Neuron (in vitro differentiated cells): ENCODE measurements at regions not wholly inside any gene's neighbourhood (a gene's known extent, or its start where the extent isn't known, plus 50 kb on each side); places are given as distances from the start of the nearest gene placed in this dataset.

Experiments
- H2AFZ ChIP-seq: one replicate; pipeline ENCODE4 v1.6.1; 2013; ENCODE audit warnings: low read depth, mild to moderate bottlenecking, inconsistent platforms, low read length, moderate library complexity
- H3K27me3 ChIP-seq: one replicate; pipeline ENCODE4 v1.6.1; 2013; ENCODE audit warnings: low read length; ENCODE audit not compliant: insufficient read depth
- H3K36me3 ChIP-seq: one replicate; pipeline ENCODE4 v1.6.1; 2013; ENCODE audit warnings: low read length; ENCODE audit not compliant: insufficient read depth
- H3K4me1 ChIP-seq: one replicate; pipeline ENCODE4 v1.6.1; 2013; ENCODE audit warnings: low read length; ENCODE audit not compliant: insufficient read depth
- H3K4me3 ChIP-seq: 2 replicates; pipeline ENCODE4 v1.5.1; 2013; ENCODE audit warnings: mild to moderate bottlenecking, low read length, moderate library complexity
- H3K9me3 ChIP-seq: one replicate; pipeline ENCODE4 v1.6.1; 2013; ENCODE audit warnings: low read length

DNA sequence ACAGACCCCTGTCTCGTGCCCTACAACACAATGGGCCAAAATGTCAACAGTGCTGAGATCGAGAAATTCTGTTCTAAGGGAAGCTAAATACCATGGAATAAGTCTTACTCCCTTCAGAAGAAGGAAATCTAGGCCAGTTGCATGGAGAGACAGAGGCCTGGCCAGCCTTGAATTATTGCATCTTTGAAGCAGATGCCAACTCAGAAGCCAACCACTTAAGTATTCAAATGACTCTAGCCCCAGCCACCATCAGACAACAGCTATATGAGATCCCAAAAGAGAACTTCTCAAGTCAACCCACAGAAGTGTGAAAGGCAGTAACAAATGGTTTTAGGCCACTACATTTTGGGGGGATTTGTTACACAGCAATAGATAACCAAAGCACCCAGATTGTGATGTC, 180.1 kb downstream of the ACTL7B start:
- Histone ChIP-seq H3K9me3 (no peaks in the 10 kb centered on the region), H3K36me3 (no peaks in the 10 kb centered on the region), H3K4me1 (peaks cover 5% of the 10 kb centered on the region), H3K27me3 (no peaks in the 10 kb centered on the region), H2AFZ (no peak overlapping the region), H3K4me3 (no peak overlapping the region)

DNA sequence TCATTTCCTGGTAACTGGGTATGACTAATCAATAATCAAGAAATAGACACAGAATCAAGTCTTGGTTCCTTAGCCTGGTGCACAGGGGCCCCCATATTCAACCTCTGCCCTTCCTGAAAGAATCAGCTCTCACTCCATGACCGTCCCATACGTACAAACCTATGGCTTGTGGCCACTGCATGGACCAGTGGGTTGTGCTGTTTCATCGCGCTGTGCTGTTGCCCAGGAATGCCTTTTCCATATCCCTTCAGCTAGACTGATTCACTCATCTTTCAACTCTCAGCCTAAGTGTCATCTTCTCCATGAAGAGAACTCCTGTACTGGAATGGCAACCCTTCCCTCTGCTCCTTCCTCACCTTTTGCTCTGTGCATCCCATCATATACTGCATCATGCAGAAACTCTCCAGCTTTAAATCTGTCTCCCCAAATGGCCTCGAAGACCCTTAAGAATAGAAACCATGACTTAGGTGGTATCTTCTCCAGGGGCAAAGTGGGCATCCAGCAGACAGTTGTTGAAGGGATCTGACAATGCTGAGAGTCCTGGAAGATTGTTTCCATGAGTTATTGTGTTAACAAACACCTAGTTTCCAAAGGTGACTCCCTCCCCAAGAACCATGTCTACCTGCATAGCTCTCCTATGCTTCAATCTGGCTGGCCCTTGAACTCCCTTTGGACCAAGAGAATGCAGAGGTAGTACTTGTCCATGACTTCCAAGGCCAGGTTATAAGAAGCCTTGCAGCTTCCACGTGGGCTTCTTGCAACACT, 180.8 kb downstream of the ACTL7B start:
- Histone ChIP-seq H3K36me3 (no peaks in the 10 kb centered on the region), H3K9me3 (no peaks in the 10 kb centered on the region), H3K4me1 (peaks cover 5% of the 10 kb centered on the region), H3K4me3 (no peak overlapping the region), H3K27me3 (no peaks in the 10 kb centered on the region), H2AFZ (no peak overlapping the region)

DNA sequence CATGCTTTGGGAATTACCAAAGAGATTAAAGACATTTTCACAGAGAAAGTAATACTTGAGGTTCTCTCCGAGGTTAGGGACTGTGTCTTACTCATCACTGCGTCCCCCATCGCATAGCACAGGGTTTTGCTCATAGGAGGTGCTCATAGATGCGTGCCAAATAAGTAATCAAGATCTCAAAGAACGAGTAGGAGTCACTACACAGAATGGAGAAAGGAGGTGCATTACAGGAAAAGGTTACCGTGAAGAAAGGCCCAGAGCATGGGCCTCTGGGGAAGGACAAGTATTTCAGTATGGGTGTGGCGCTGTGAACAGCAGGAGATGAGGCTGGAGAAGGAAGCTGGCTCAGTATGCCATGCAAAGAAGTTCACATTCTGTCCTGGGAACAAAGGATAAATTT, 182.4 kb downstream of the ACTL7B start:
- Histone ChIP-seq H3K36me3 (no peaks in the 10 kb centered on the region), H3K4me3 (no peak overlapping the region), H3K27me3 (no peaks in the 10 kb centered on the region), H2AFZ (no peak overlapping the region), H3K9me3 (no peaks in the 10 kb centered on the region), H3K4me1 (peaks cover 5% of the 10 kb centered on the region)

DNA sequence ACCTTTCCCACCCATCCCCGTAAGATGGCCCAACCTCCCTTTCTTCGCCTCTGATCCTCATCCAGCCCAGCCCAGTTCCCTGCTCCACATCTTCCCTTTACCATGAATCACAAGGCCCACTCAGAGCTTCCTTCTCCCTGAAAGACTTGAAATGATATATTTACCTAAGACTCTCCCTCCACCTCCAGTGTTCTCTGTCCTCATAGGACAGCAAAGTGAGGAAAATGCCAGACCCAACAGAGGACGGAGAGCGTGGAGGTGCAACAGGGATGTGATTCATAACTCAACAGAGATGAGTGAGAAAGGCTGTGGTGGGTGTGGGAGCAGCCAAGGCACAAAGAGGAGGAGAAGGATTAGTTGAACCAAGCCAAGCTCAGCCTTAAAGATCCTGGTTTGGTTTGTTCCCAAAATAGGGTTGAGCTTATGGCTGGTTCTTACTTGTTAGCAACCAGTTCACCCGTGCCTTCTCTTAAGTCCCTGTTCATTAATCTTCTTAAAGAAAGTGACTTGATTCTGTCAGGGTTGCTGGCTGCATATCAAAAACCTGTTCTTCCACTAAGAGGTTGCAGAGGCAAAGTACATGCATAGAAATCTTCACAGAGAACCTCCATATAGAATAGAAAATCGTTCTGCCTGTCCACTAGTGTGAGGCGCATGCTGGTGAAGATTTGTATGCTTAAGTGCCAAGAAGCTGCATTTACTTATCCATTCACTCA, 183.2 kb downstream of the ACTL7B start:
- Histone ChIP-seq H3K9me3 (no peaks in the 10 kb centered on the region), H3K36me3 (no peaks in the 10 kb centered on the region)

DNA sequence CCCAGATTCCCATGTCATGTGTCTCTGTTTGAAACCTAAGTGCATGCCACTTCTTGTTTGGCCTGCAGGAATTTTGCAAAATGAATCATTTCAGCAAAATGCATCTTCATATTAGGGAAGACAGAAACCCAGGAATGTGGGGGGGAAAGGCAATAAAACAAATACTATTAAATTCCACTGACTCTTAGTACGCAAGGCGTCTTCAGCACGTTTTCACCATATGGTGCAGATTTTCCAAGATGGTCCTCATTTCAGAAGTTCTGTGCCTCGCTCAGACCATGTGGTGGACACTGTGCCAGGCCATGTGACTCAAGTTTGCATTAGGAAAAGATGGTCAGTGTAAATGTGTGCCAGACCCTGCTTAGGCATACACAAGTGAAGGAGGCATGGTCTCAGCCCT, 184.0 kb downstream of the ACTL7B start:
- Histone ChIP-seq H3K9me3 (no peaks in the 10 kb centered on the region), H2AFZ (no peak overlapping the region), H3K4me1 (peaks cover 3% of the 10 kb centered on the region), H3K36me3 (no peaks in the 10 kb centered on the region), H3K27me3 (no peaks in the 10 kb centered on the region), H3K4me3 (no peak overlapping the region)

More for the DNA sequence above, 183.2 kb downstream of the ACTL7B start:
- H3K27me3 ChIP-seq, result no peaks in the 10 kb centered on the region
- H3K4me3 ChIP-seq, result no peak overlapping the region
- H2AFZ ChIP-seq, result no peak overlapping the region
- H3K4me1 ChIP-seq, result peaks cover 5% of the 10 kb centered on the region

DNA sequence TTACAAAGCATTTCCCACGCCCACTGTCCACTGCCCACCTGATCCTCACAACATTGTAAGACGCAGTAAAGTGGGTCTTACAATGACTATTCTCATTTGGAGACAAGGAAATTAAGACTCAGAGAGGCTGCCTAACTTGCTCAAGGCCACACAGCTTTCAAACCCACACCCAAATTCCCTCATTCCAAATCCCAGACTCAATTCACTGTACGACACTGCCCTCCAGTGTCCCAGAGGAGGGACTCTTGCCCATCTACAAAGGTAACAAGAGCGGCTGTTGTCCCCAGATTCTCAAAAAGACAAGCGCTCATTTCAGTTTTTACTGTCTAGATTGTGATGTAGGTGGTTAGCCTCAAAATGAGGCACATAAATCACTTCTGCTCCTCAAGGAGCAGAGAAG, 184.6 kb downstream of the ACTL7B start:
- Histone ChIP-seq H3K4me3 (no peak overlapping the region), H2AFZ (no peak overlapping the region), H3K9me3 (no peaks in the 10 kb centered on the region), H3K36me3 (no peaks in the 10 kb centered on the region), H3K4me1 (no peaks in the 10 kb centered on the region), H3K27me3 (no peaks in the 10 kb centered on the region)

DNA sequence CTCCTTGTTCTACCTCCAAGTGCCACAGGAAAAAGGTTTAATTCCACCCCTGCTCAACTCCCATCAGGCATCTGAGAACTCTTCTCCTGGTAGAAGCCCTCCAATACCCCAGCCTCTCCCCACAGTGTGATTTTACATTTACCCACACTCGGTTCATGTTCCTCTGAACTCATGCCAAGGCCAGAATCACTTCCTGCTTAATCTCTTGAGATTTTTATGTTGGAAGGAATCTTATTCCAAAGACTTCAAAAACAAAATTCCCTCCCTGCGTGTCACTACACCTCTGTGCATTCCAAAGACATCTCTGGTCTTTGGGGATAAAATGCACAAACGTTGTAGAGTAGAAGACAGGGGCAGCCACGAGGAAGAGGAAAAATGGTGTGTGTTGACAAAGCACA, 186.8 kb downstream of the ACTL7B start:
- peaks cover under 1% of the 10 kb centered on the region for H3K4me1 ChIP-seq
- H3K27me3 ChIP-seq, result no peaks in the 10 kb centered on the region

DNA sequence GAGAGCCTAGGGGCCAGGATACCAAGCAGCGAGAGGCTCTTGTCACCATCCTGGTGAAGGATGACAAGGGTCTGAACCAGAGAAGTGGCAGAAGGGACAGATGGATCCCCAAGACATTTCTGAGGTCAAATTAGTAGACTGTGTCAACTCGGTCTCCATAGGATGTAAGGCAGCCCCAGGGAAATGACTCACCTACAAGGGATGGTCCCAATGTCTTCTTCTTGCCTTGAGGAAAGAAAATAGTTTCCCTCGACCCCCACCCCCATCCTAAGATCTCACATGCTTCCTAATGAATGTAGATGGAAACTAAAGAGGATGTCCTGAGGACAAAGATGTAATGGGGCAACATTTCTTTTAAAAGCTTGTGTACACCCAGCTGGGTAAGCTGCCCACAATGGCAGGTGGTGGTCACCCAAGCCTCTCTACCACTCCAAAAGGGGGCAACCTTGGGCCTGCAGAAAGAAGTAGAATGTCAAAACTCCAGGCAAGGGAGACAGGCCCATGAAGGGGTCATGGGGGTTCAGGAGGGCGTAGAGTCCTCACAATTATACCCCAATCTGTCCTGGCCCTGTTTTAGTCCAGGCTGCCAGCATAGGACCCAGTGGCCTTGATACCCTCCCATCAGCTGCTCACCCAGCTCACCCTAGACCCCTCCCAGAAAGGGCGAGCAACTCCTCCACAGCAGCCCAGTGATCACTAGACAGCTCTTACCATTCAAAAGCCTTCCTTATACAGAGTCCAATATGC, 187.4 kb downstream of the ACTL7B start:
- Histone ChIP-seq H3K36me3 (no peaks in the 10 kb centered on the region), H3K4me1 (peaks cover 2% of the 10 kb centered on the region), H2AFZ (no peak overlapping the region), H3K9me3 (no peaks in the 10 kb centered on the region), H3K27me3 (no peaks in the 10 kb centered on the region), H3K4me3 (no peak overlapping the region)

More for the DNA sequence above, 186.8 kb downstream of the ACTL7B start:
- Histone ChIP-seq H3K4me3 (no peak overlapping the region), H3K36me3 (no peaks in the 10 kb centered on the region), H3K9me3 (no peaks in the 10 kb centered on the region), H2AFZ (no peak overlapping the region)

DNA sequence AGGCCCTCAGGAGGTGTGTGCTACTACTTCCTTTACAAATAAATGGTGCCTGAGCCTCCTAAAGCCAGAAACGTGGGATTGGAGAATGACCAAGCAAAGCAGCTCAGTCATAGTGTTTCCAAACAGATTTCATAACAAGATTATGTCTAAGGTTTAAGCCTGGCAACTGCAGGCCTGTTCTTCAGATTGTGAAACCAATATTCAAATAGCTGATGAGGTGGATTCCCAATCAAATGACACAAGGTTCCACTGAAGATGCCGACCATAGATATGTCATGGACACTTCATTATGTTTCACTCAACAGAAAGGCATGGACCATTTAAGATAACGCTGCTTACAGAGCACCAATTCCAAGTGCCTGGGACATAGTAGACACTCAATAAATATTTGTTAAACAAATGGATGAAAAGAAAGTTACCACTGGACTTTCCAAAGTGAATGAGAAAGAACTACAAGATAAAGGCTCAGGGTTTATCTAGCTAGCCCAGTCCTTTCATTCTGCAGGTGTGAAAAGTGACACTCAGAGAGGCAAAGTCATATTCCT, 189.5 kb downstream of the ACTL7B start:
- H2AFZ ChIP-seq, result no peak overlapping the region
- H3K4me1 ChIP-seq, result peaks cover 2% of the 10 kb centered on the region
- no peaks in the 10 kb centered on the region for H3K36me3 ChIP-seq
- no peaks in the 10 kb centered on the region for H3K9me3 ChIP-seq
- H3K4me3 ChIP-seq, result no peak overlapping the region
- no peaks in the 10 kb centered on the region for H3K27me3 ChIP-seq

DNA sequence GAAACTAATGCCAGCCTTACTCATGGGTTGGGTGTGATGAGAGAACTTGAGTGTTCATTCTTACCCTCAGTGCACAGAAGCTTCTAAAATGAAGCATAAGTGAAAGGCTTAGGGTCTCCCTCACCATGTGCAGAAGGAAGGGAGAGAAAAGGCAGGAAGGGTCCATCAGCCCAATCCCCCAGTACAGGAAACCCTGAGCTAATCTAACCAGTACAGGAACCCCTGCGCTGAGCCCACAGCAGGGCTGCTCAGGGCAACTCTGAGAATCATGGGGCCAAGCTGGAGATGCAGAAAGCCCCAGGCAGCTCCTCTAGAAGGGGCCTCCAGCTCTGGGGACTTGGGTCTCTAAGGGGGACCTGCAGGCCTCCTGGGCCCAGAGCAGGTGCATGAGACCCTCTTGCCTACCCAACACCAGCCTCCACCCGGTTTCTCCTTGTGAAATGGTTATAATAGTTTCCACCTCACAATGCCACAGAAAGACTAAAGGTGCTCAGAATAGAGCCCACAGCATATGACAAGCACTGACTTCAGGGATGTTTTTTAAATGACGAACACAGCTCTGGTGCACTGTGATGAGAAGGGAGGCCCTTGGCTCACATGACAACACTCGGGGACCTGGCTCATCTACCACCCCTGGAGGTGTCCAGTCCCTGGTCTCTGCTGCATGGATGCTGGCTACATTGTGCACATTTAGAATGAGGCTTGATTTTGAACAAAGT, 190.1 kb downstream of the ACTL7B start:
- H3K36me3 ChIP-seq, result no peaks in the 10 kb centered on the region
- no peak overlapping the region for H2AFZ ChIP-seq
- no peak overlapping the region for H3K4me3 ChIP-seq
- H3K4me1 ChIP-seq, result peaks cover 2% of the 10 kb centered on the region
- H3K9me3 ChIP-seq, result no peaks in the 10 kb centered on the region
- no peaks in the 10 kb centered on the region for H3K27me3 ChIP-seq

DNA sequence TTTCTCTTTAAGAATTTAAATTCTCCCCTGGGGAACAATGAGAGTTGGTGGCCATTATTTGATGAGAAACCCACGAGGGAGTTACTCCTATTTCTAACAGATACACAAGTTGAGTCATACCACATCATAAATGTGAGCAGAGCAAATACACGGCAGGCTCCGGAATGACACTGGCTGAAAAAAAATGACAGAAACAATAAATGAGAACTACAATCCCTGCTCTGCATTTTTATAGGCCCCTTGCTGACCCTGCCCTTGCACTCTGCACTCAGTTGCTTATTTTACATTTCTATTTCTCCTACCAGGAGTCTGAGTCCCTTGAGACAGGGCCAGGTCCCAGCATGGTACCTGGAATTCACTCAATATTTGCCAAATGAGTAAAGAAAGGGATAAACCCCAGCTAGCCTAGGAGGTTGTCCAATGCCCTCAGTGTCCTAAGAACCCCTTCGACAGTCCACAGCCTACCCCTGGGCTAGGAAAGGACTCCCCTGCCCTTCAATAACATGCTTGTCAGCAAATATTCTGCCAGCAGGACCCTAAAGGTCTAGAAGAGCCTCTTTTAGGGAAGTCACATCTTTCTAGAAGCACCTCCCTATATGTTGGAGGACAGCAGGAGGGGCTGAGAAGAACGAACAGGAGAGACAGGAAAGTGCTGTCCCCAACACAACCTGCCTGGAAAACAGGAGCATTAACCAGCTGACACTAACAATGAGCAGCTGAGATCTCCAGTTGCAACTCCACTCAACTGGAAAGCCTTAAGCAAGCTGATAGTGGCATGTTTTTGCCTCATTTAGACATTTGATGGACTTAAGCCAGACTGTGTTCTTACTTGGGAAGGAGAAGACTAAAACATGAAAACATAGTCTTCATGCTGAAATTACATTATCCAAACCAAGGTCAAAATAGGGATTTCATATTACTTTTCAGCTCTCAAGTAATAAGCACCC, 191.2 kb downstream of the ACTL7B start:
- Histone ChIP-seq H3K9me3 (no peaks in the 10 kb centered on the region), H2AFZ (no peak overlapping the region), H3K36me3 (no peaks in the 10 kb centered on the region), H3K4me1 (peaks cover 2% of the 10 kb centered on the region), H3K27me3 (no peaks in the 10 kb centered on the region), H3K4me3 (no peak overlapping the region)

DNA sequence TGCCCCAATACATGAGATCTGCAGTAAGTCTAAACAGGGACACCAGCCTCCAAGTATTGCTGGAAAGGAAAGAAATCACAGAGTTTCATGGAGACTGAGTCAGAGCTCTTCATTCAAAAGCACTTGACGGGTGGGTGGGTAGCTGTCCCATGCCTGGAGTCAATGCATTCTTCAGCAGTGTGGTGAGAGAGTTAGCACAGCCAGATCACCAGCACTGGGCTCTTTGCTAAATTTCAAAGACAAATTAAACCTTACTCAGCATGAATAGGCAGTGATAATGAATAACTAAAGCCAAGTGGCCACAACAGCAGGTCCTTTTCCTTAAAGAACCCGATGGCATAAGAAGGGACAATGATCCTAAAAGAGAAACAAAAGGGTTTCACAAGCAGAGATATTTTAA, 192.4 kb downstream of the ACTL7B start:
- no peaks in the 10 kb centered on the region for H3K27me3 ChIP-seq
- peaks cover 2% of the 10 kb centered on the region for H3K4me1 ChIP-seq
- H3K4me3 ChIP-seq, result no peak overlapping the region
- no peak overlapping the region for H2AFZ ChIP-seq
- H3K36me3 ChIP-seq, result no peaks in the 10 kb centered on the region
- peaks cover 2% of the 10 kb centered on the region for H3K9me3 ChIP-seq
